GM19328 (cell line): ENCODE measurements at regions not wholly inside any gene's neighbourhood (a gene's known extent, or its start where the extent isn't known, plus 50 kb on each side); places are given as distances from the start of the nearest gene placed in this dataset.
"Not testable (repeated sequence)": the region's sequence is repeated elsewhere in the genome, so short reads cannot be mapped to it uniquely, and the experiment has no call there.

ENCODE experiments used
- ATAC-seq: cut with Tn5 transposase; IDR thresholded peaks from one replicate; pipeline ENCODE4 v1.9.1; 2021; ENCODE audit warnings: mild to moderate bottlenecking, moderate library complexity; ENCODE audit not compliant: unreplicated experiment

GRCh38 chr11:38089726-38090125 lies 1491.7 kb upstream of the RAG2 start:
- no peak for ATAC-seq

GRCh38 chr11:38060920-38061319 lies 1462.9 kb upstream of the RAG2 start:
- ATAC-seq, result no peak

GRCh38 chr11:38060136-38060535 lies 1462.1 kb upstream of the RAG2 start:
- ATAC-seq, result no peak

GRCh38 chr11:38046571-38047135 lies 1448.6 kb upstream of the RAG2 start:
- ATAC-seq, result no peak

GRCh38 chr11:38043060-38043459 lies 1445.0 kb upstream of the RAG2 start:
- ATAC-seq, result no peak

- ATAC-seq, result no peak
Measured at GRCh38 chr11:38038777-38039176, 1440.7 kb upstream of the RAG2 start.

GRCh38 chr11:38019072-38019775 lies 1421.2 kb upstream of the RAG2 start:
- no peak for ATAC-seq

- no peak for ATAC-seq
Measured at GRCh38 chr11:38014405-38014804, 1416.4 kb upstream of the RAG2 start.

- no peak for ATAC-seq
Measured at GRCh38 chr11:38013157-38013556, 1415.1 kb upstream of the RAG2 start.

- no peak for ATAC-seq
Measured at GRCh38 chr11:38011496-38011895, 1413.5 kb upstream of the RAG2 start.

- no peak for ATAC-seq
Measured at GRCh38 chr11:38009932-38010331, 1411.9 kb upstream of the RAG2 start.

- ATAC-seq, result no peak
Measured at GRCh38 chr11:38006466-38006865, 1408.4 kb upstream of the RAG2 start.

GRCh38 chr11:38005597-38005996 lies 1407.6 kb upstream of the RAG2 start:
- no peak for ATAC-seq

GRCh38 chr11:37999171-37999570 lies 1401.1 kb upstream of the RAG2 start:
- no peak for ATAC-seq

GRCh38 chr11:37995886-37996285 lies 1397.8 kb upstream of the RAG2 start:
- no peak for ATAC-seq

- no peak for ATAC-seq
Measured at GRCh38 chr11:37988031-37988430, 1390.0 kb upstream of the RAG2 start.

- no peak for ATAC-seq
Measured at GRCh38 chr11:37984991-37985390, 1387.0 kb upstream of the RAG2 start.

- ATAC-seq, result no peak
Measured at GRCh38 chr11:37978647-37979046, 1380.6 kb upstream of the RAG2 start.

- no peak for ATAC-seq
Measured at GRCh38 chr11:37973941-37974340, 1375.9 kb upstream of the RAG2 start.

- no peak for ATAC-seq
Measured at GRCh38 chr11:37972691-37973090, 1374.7 kb upstream of the RAG2 start.

GRCh38 chr11:37969336-37969735 lies 1371.3 kb upstream of the RAG2 start:
- not testable (repeated sequence) for ATAC-seq

- ATAC-seq, result no peak
Measured at GRCh38 chr11:37968148-37968547, 1370.1 kb upstream of the RAG2 start.

- ATAC-seq, result no peak
Measured at GRCh38 chr11:37967635-37968034, 1369.6 kb upstream of the RAG2 start.
